Type B pancreatic cell (in vitro differentiated cells): ENCODE measurements at regions not wholly inside any gene's neighbourhood (a gene's known extent, or its start where the extent isn't known, plus 50 kb on each side); places are given as distances from the start of the nearest gene placed in this dataset.

Experiments used
- DNase-seq: peaks from one replicate; pipeline ENCODE4 v3.0.0; 2021; ENCODE audit warnings: mixed read lengths; ENCODE audit not compliant: unreplicated experiment; ENCODE audit errors: extremely low spot score
- H3K27ac Mint-ChIP-seq: 2 replicates; pipeline ENCODE4 v1.8.0; 2021; ENCODE audit warnings: mild to moderate bottlenecking, mixed read lengths
- H3K27me3 Mint-ChIP-seq: 2 replicates; pipeline ENCODE4 v1.8.0; 2021; ENCODE audit warnings: mixed read lengths
- H3K36me3 Mint-ChIP-seq: 2 replicates; pipeline ENCODE4 v1.8.0; 2021; ENCODE audit warnings: mixed read lengths
- H3K4me1 Mint-ChIP-seq: one replicate; pipeline ENCODE4 v1.8.0; 2021; ENCODE audit warnings: mixed read lengths; ENCODE audit not compliant: unreplicated experiment
- H3K4me3 Mint-ChIP-seq: 2 replicates; pipeline ENCODE4 v1.8.0; 2021; ENCODE audit warnings: mild to moderate bottlenecking, mixed read lengths
- H3K9me3 Mint-ChIP-seq: 2 replicates; pipeline ENCODE4 v1.8.0; 2021; ENCODE audit warnings: mixed read lengths
- CTCF ChIP-seq: fragments of 200-600 bp; sonication (generic); conservative IDR thresholded peaks from 2 replicates; pipeline ENCODE4 v1.5.0; 2021; ENCODE audit warnings: antibody characterized with exemption, mild to moderate bottlenecking

GRCh38 chr15:94722024-94722636 lies 490.8 kb downstream of the MCTP2 start:
- no peaks in the 10 kb centered on the region for H3K36me3 Mint-ChIP-seq
- H3K4me3 Mint-ChIP-seq = no peak overlapping the region
- H3K27me3 Mint-ChIP-seq = peaks cover 24% of the 10 kb centered on the region
- H3K4me1 Mint-ChIP-seq = no peaks in the 10 kb centered on the region
- no peak for TF ChIP-seq CTCF
- H3K9me3 Mint-ChIP-seq = no peaks in the 10 kb centered on the region
- H3K27ac Mint-ChIP-seq = no peak overlapping the region
- DNase-seq = no peak

- Mint-ChIP-seq H3K4me3 (no peak overlapping the region), H3K27ac (no peak overlapping the region), H3K4me1 (peaks cover 6% of the 10 kb centered on the region), H3K9me3 (no peaks in the 10 kb centered on the region), H3K36me3 (no peaks in the 10 kb centered on the region), H3K27me3 (peaks cover 28% of the 10 kb centered on the region)
- DNase-seq = no peak
- TF ChIP-seq CTCF = no peak
Measured at GRCh38 chr15:94723801-94724200, 492.4 kb downstream of the MCTP2 start.

- H3K27me3 Mint-ChIP-seq = peaks cover 5% of the 10 kb centered on the region
- no peaks in the 10 kb centered on the region for H3K9me3 Mint-ChIP-seq
- H3K36me3 Mint-ChIP-seq = no peaks in the 10 kb centered on the region
- peaks cover 6% of the 10 kb centered on the region for H3K4me1 Mint-ChIP-seq
- H3K27ac Mint-ChIP-seq = no peak overlapping the region
- no peak overlapping the region for H3K4me3 Mint-ChIP-seq
- no peak for TF ChIP-seq CTCF
- DNase-seq = no peak
Measured at GRCh38 chr15:94731286-94731685, 499.9 kb downstream of the MCTP2 start.

- Mint-ChIP-seq H3K36me3 (no peaks in the 10 kb centered on the region), H3K4me1 (no peaks in the 10 kb centered on the region), H3K9me3 (no peaks in the 10 kb centered on the region), H3K27me3 (peaks cover 3% of the 10 kb centered on the region), H3K4me3 (no peak overlapping the region), H3K27ac (no peak overlapping the region)
- no peak for DNase-seq
- no peak for TF ChIP-seq CTCF
Measured at GRCh38 chr15:94734460-94734859, 503.1 kb downstream of the MCTP2 start.

GRCh38 chr15:94736236-94736635 lies 504.9 kb downstream of the MCTP2 start:
- no peak for DNase-seq
- H3K27me3 Mint-ChIP-seq = peaks cover 3% of the 10 kb centered on the region
- no peaks in the 10 kb centered on the region for H3K4me1 Mint-ChIP-seq
- no peaks in the 10 kb centered on the region for H3K9me3 Mint-ChIP-seq
- no peaks in the 10 kb centered on the region for H3K36me3 Mint-ChIP-seq
- H3K27ac Mint-ChIP-seq = no peak overlapping the region
- no peak overlapping the region for H3K4me3 Mint-ChIP-seq
- TF ChIP-seq CTCF = no peak

- Mint-ChIP-seq H3K4me1 (peaks cover 9% of the 10 kb centered on the region), H3K4me3 (no peak overlapping the region), H3K27me3 (peaks cover 5% of the 10 kb centered on the region), H3K9me3 (no peaks in the 10 kb centered on the region), H3K27ac (no peak overlapping the region), H3K36me3 (no peaks in the 10 kb centered on the region)
- no peak for DNase-seq
- no peak for TF ChIP-seq CTCF
Measured at GRCh38 chr15:94739639-94740038, 508.3 kb downstream of the MCTP2 start.
